MCF 10A (cell line): ENCODE measurements at regions not wholly inside any gene's neighbourhood (a gene's known extent, or its start where the extent isn't known, plus 50 kb on each side); places are given as distances from the start of the nearest gene placed in this dataset.

ENCODE experiments used
- BruUV-seq: library from RNA; stranded (reverse); fragments of 400-500 nt; replicated peaks from 2 replicates; lab custom pipeline; 2021; lab: Mats Ljungman, UMichigan
- CTCF ChIA-PET: fragments of 300-600 bp; sonication (Branson Sonifier 250); formaldehyde crosslinking; extraction: SDS; loops from one replicate; lab custom pipeline; 2021; ENCODE audit warnings: antibody characterized with exemption, inconsistent platforms; lab: Yijun Ruan, JAX
- POLR2A ChIA-PET: fragments of 300-600, 350-650 bp; sonication (Branson Sonifier 250); formaldehyde crosslinking; extraction: SDS; loops from one replicate; lab custom pipeline; 2020; ENCODE audit warnings: antibody characterized with exemption, inconsistent platforms; lab: Yijun Ruan, JAX
- DNase-seq: peaks from one replicate; pipeline ENCODE4 v3.0.0-alpha.2; 2018; ENCODE audit not compliant: unreplicated experiment
- H3K27ac Mint-ChIP-seq: one replicate; pipeline ENCODE4 v1.8.0; 2022; ENCODE audit warnings: mild to moderate bottlenecking, low read depth, mixed read lengths; ENCODE audit not compliant: unreplicated experiment
- H3K27me3 Mint-ChIP-seq: one replicate; pipeline ENCODE4 v1.8.0; 2022; ENCODE audit warnings: mixed read lengths; ENCODE audit not compliant: insufficient read depth, unreplicated experiment
- H3K36me3 Mint-ChIP-seq: one replicate; pipeline ENCODE4 v1.8.0; 2022; ENCODE audit warnings: mild to moderate bottlenecking, moderate library complexity, mixed read lengths; ENCODE audit not compliant: insufficient read depth, unreplicated experiment
- H3K4me1 Mint-ChIP-seq: one replicate; pipeline ENCODE4 v1.8.0; 2022; ENCODE audit warnings: mixed read lengths; ENCODE audit not compliant: insufficient read depth, unreplicated experiment
- H3K4me3 Mint-ChIP-seq: one replicate; pipeline ENCODE4 v1.8.0; 2022; ENCODE audit warnings: mild to moderate bottlenecking, moderate library complexity, mixed read lengths; ENCODE audit not compliant: unreplicated experiment
- H3K9me3 Mint-ChIP-seq: one replicate; pipeline ENCODE4 v1.8.0; 2022; ENCODE audit warnings: mixed read lengths; ENCODE audit not compliant: unreplicated experiment
- intact Hi-C: fragments of 100-400 bp; cut with micrococcal nuclease; formaldehyde crosslinking; loops from 2 replicates; pipeline ENCODE4 v1.14.1; 2022
- TF ChIP-seq, protein P1 (sequence below): fragments of 200-600 bp; IDR thresholded peaks from one replicate; pipeline ENCODE4 v1.8.0; 2022; ENCODE audit warnings: antibody characterized with exemption, mild to moderate bottlenecking; ENCODE audit not compliant: unreplicated experiment

DNA sequence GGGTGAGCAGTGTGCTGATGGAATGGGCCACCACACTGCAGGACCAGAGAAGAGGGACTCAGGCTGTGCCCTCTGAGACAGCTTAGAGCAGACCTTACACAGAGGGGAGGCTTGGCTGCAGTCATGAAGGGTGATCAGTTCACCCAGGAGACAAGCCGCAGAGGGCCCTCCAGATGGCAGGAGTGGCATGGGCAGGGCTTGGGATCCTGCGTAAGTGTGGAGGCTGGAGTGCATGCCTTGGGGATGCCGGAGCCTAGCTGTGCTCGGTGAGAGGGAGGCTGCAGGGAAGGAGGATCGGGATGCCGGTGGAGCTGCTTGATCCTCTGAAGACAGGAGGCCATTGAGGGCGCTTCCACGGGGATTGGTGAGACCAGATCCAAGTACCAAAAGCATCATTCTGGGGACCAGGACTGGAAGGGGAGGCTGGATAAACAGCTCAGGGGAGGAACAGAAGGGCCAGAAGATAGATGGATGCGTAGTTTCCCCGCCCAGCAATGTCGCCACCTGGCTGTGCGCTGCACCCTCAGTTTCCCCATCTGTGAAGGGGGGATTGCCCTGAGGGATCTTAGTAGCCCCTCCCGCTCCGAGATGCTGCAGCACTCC, 163.4 kb downstream of the INHBB start:
- Mint-ChIP-seq H3K27ac (no peak overlapping the region), H3K36me3 (no peaks in the 10 kb centered on the region), H3K9me3 (no peaks in the 10 kb centered on the region), H3K27me3 (no peaks in the 10 kb centered on the region), H3K4me3 (no peak overlapping the region), H3K4me1 (peaks cover 13% of the 10 kb centered on the region)
- DNase-seq: no peak
- CTCF ChIA-PET: interaction anchor here (0.5 to 3.9 kb wide), 10 partner anchors 12 to 377 kb away, joined by 3 to 14 read pairs (median 3); no protein-coding TSS in a partner anchor
- TF ChIP-seq, protein P1, sequence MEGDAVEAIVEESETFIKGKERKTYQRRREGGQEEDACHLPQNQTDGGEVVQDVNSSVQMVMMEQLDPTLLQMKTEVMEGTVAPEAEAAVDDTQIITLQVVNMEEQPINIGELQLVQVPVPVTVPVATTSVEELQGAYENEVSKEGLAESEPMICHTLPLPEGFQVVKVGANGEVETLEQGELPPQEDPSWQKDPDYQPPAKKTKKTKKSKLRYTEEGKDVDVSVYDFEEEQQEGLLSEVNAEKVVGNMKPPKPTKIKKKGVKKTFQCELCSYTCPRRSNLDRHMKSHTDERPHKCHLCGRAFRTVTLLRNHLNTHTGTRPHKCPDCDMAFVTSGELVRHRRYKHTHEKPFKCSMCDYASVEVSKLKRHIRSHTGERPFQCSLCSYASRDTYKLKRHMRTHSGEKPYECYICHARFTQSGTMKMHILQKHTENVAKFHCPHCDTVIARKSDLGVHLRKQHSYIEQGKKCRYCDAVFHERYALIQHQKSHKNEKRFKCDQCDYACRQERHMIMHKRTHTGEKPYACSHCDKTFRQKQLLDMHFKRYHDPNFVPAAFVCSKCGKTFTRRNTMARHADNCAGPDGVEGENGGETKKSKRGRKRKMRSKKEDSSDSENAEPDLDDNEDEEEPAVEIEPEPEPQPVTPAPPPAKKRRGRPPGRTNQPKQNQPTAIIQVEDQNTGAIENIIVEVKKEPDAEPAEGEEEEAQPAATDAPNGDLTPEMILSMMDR: no peak
- intact Hi-C loops: no loop called here
- POLR2A ChIA-PET: interaction anchor here (0.7 to 2.5 kb wide), 4 partner anchors 15 to 57 kb away, joined by 3 to 6 read pairs (median 4); no protein-coding TSS in a partner anchor
- no TSS peak for BruUV-seq

DNA sequence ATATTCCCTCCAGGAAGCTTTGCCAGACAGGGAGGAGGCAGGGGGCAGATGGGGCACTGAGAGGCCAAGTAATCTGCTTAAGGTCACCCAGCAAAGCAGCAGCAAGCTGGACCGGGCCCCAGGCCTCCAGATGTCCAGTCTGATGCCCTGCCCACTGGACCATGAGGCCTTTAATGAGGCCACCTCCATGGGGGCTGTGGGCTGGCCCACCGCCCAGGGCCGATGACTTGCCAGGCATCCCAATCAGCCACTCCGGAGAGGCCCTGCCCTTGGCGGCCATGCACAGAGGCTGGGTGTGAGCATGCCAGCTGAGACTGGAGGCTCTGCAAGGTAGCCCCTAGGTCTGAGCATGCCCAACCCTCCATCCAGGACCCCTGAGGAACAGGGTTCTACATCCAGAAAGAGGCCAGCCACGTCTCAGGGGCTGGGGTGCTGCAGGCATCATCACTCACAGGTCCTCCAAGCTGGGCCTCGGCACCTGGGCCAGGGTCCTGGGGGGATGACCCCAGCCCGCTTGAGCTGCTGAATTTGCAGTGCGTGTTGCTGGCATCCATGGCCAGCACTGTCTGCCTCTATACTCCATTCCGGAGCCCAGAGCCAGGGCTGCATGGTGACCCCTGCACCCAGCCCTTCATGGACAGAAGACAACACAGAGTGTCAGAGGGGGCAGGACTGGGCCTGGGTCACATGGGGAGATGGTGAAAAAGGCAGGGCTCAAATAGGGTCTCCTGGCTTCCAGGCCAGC, 164.2 kb downstream of the INHBB start:
- no TSS peak for BruUV-seq
- TF ChIP-seq, protein P1: no peak
- ChIA-PET CTCF (interaction anchor here (1.4 to 3.9 kb wide), 3 partner anchors 11 to 165 kb away, joined by 3 to 14 read pairs (median 3); no protein-coding TSS in a partner anchor), POLR2A (interaction anchor here (1.2 kb wide), 1 partner anchor 56 kb away, joined by 3 read pairs; no protein-coding TSS in a partner anchor)
- no peak for DNase-seq
- Mint-ChIP-seq H3K9me3 (no peaks in the 10 kb centered on the region), H3K27me3 (peaks cover 5% of the 10 kb centered on the region), H3K4me1 (peaks cover 13% of the 10 kb centered on the region), H3K4me3 (no peak overlapping the region), H3K36me3 (no peaks in the 10 kb centered on the region), H3K27ac (no peak overlapping the region)
- intact Hi-C loops: no loop called here

DNA sequence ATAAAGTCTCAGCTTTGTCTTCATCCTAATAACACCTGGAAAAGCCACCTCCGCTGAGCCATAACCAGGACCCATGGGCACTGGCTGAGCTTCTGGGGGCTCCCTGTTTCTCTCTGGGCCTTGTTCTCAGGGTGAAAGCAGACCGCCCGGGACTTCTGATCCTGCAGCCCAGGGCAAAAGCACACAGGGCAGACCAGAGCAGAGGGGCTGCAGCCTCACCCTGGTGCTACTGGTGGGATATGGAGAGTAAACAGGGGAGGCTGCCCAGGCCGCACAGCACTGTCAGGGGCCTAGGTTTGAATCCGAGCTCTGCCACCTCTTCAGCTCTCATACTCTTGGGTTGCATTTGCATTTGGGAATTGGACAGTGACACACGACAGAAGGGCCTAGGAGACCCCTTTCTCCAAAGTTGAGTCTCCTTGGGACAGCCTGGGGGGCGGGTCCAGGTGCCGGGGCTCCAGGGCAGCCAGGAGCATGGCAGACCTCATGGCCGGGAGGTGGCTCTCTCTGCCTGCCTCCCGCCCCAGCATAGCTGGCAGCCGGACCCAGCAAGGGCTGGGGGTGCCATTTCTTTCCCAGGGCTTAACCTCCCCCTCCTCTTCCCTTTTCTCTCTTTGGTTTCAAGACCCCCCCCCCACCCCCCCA, 164.9 kb downstream of the INHBB start:
- Mint-ChIP-seq H3K4me3 (no peak overlapping the region), H3K36me3 (no peaks in the 10 kb centered on the region), H3K4me1 (peaks cover 13% of the 10 kb centered on the region), H3K27ac (no peak overlapping the region), H3K27me3 (peaks cover 12% of the 10 kb centered on the region), H3K9me3 (no peaks in the 10 kb centered on the region)
- TF ChIP-seq, protein P1: no peak
- BruUV-seq: no TSS peak
- POLR2A ChIA-PET: no interaction called here
- CTCF ChIA-PET: interaction anchor here (3.9 kb wide), 1 partner anchor 11 kb away, joined by 14 read pairs; no protein-coding TSS in a partner anchor
- DNase-seq: no peak
- intact Hi-C loops: no loop called here

DNA sequence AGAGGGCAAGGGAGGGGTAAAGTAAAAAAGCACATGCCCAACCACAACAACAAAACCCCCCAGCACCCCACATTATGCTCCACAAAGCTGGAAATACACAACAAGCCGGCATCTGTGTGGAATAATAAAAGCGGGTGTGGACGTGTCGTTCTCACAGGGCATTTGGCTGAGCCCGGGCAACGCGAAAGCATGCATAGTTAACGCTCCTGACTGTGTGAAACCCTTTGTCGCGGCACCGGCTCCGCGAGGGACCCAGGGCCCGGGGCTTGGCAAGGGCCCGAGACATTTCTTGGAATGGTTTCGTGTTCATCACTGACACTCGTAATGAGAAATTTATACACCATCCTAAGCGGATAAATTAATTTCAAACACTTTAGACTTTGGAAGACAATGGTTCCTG, 165.6 kb downstream of the INHBB start:
- CTCF ChIA-PET: interaction anchor here (1.8 kb wide), 1 partner anchor 10 kb away, joined by 6 read pairs; no protein-coding TSS in a partner anchor
- Mint-ChIP-seq H3K4me1 (peaks cover 13% of the 10 kb centered on the region), H3K36me3 (no peaks in the 10 kb centered on the region), H3K4me3 (no peak overlapping the region), H3K9me3 (no peaks in the 10 kb centered on the region), H3K27me3 (peaks cover 16% of the 10 kb centered on the region), H3K27ac (no peak overlapping the region)
- POLR2A ChIA-PET: no interaction called here
- TF ChIP-seq, protein P1: no peak
- DNase-seq: no peak
- intact Hi-C loops: no loop called here
- BruUV-seq: no TSS peak
